ENCODE measurements at regions not wholly inside any gene's neighbourhood (a gene's known extent, or its start where the extent isn't known, plus 50 kb on each side); places are given as distances from the start of the nearest gene placed in this dataset.

DNA sequence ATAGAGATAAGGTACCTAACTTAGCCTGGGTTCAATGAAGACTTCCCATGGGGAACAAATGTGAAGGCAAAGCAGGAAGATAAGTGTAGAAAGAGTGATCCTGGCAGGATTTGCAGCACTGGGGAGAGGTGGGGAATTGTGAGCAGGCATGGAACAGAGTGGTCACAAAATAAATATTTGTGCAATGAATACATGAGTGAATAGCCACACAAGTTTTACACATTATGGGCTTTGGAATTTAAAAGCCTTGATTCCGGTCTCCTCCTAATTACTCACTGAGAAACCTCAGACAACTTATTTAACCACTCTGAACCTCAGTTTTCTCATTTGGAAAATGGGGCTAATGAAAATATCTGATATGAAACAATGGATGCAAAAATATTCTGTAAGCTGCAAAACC is 148.3 kb downstream of the ELAVL4 start:
- H3K4me3 Mint-ChIP-seq, result no peak overlapping the region
- H3K27ac Mint-ChIP-seq, result no peak overlapping the region
- ATAC-seq (no peak), DNase-seq (no peak)
- no peaks in the 10 kb centered on the region for H3K9me3 Mint-ChIP-seq (ENCODE audit: low read depth)
- CTCF ChIA-PET, result no interaction called here
- H3K36me3 Mint-ChIP-seq, result no peaks in the 10 kb centered on the region
- H3K4me1 Mint-ChIP-seq, result no peaks in the 10 kb centered on the region
- H3K27me3 Mint-ChIP-seq, result no peaks in the 10 kb centered on the region
